IMR-90 (cell line): ENCODE measurements at regions not wholly inside any gene's neighbourhood (a gene's known extent, or its start where the extent isn't known, plus 50 kb on each side); places are given as distances from the start of the nearest gene placed in this dataset.

Experiments
- ATAC-seq: fragments of 200-7000 bp; cut with Tn5 transposase; 2 replicates; pipeline ENCODE4 v1.9.1; 2020; ENCODE audit warnings: low read depth, mild to moderate bottlenecking, moderate library complexity
- BruUV-seq: library from RNA; stranded (reverse); fragments of 400-500 nt; replicated peaks from 2 replicates; lab custom pipeline; 2021; lab: Mats Ljungman, UMichigan
- CTCF ChIA-PET: fragments of 300-600 bp; formaldehyde crosslinking; extraction: SDS; loops from one replicate; lab custom pipeline; 2021; ENCODE audit warnings: antibody characterized with exemption; lab: Yijun Ruan, JAX
- POLR2A ChIA-PET: fragments of 300-600 bp; sonication (Branson Sonifier 250); formaldehyde crosslinking; loops from one replicate; lab custom pipeline; 2022; ENCODE audit warnings: antibody characterized with exemption; ENCODE audit not compliant: unreplicated experiment; lab: Charles Lee
- DNase-seq: peaks from one replicate; pipeline ENCODE4 v3.0.0; 2013
- H2AFZ ChIP-seq: replicated peaks from 2 replicates; pipeline ENCODE3; 2013; ENCODE audit warnings: low read length, mild to moderate bottlenecking; ENCODE audit not compliant: poor library complexity
- H2AK5ac ChIP-seq: 2 replicates; pipeline ENCODE4 v1.6.1; 2013; ENCODE audit warnings: low read depth, low read length, inconsistent platforms
- H2AK9ac ChIP-seq: replicated peaks from 2 replicates; pipeline ENCODE3; 2013; ENCODE audit warnings: mild to moderate bottlenecking, low read depth, low read length, moderate library complexity; ENCODE audit not compliant: poor library complexity
- H2BK120ac ChIP-seq: 2 replicates; pipeline ENCODE4 v1.6.1; 2013; ENCODE audit warnings: low read depth, low read length, inconsistent platforms
- H2BK15ac ChIP-seq: 3 replicates; pipeline ENCODE4 v1.6.1; 2013; ENCODE audit warnings: low read depth, low read length, inconsistent platforms
- H2BK20ac ChIP-seq: 2 replicates; pipeline ENCODE4 v1.6.1; 2013; ENCODE audit warnings: low read depth, mild to moderate bottlenecking, inconsistent platforms, low read length, moderate library complexity
- H2BK5ac ChIP-seq: 2 replicates; pipeline ENCODE4 v1.6.1; 2013; ENCODE audit warnings: mild to moderate bottlenecking, low read depth, low read length, inconsistent platforms; ENCODE audit not compliant: poor library complexity, severe bottlenecking
- H3K14ac ChIP-seq: replicated peaks from 2 replicates; pipeline ENCODE4 v1.6.1; 2013; ENCODE audit warnings: low read depth, low read length, inconsistent platforms
- H3K18ac ChIP-seq: 2 replicates; pipeline ENCODE4 v1.6.1; 2013; ENCODE audit warnings: low read depth, low read length, control low read depth
- H3K23ac ChIP-seq: 2 replicates; pipeline ENCODE4 v1.6.1; 2013; ENCODE audit warnings: low read depth, low read length, inconsistent platforms
- H3K27ac ChIP-seq: 2 replicates; pipeline ENCODE4 v1.5.1; 2013; ENCODE audit warnings: mild to moderate bottlenecking, control low read depth, low read length; ENCODE audit not compliant: insufficient read depth
- H3K27me3 ChIP-seq: 2 replicates; pipeline ENCODE4 v1.6.1; 2013; ENCODE audit warnings: low read length; ENCODE audit not compliant: control insufficient read depth, insufficient read depth
- H3K36me3 ChIP-seq: 2 replicates; pipeline ENCODE4 v1.6.1; 2013; ENCODE audit warnings: low read length, mixed read lengths; ENCODE audit not compliant: control insufficient read depth, insufficient read depth
- H3K4ac ChIP-seq: 2 replicates; pipeline ENCODE4 v1.6.1; 2013; ENCODE audit warnings: low read depth, low read length, inconsistent platforms
- H3K4me1 ChIP-seq: 2 replicates; pipeline ENCODE4 v1.6.1; 2013; ENCODE audit warnings: low read length, mixed read lengths; ENCODE audit not compliant: control insufficient read depth, insufficient read depth
- H3K4me2 ChIP-seq: 2 replicates; pipeline ENCODE4 v1.6.1; 2013; ENCODE audit warnings: low read depth, mild to moderate bottlenecking, control low read depth, low read length, moderate library complexity
- H3K4me3 ChIP-seq: 2 replicates; pipeline ENCODE4 v1.5.1; 2013; ENCODE audit warnings: low read depth, mild to moderate bottlenecking, control low read depth, low read length, moderate library complexity; ENCODE audit not compliant: insufficient read depth
- H3K56ac ChIP-seq: 2 replicates; pipeline ENCODE4 v1.6.1; 2013; ENCODE audit warnings: low read length, inconsistent platforms; ENCODE audit not compliant: insufficient read depth; ENCODE audit errors: extremely low read depth
- H3K79me1 ChIP-seq, 2 experiments: 2 replicates each; pipeline ENCODE4 v1.6.1; 2013; ENCODE audit warnings: low read length in 2 of 2, inconsistent platforms in 1 of 2, low read depth in 1 of 2
- H3K9ac ChIP-seq: 2 replicates; pipeline ENCODE4 v1.6.1; 2013; ENCODE audit warnings: low read depth, low read length, control low read depth
- H3K9me1 ChIP-seq: 2 replicates; pipeline ENCODE4 v1.6.1; 2013; ENCODE audit warnings: low read length, inconsistent platforms; ENCODE audit not compliant: insufficient read depth
- H3K9me3 ChIP-seq: 2 replicates; pipeline ENCODE4 v1.6.1; 2013; ENCODE audit warnings: low read length; ENCODE audit not compliant: control insufficient read depth, insufficient read depth
- H4K20me1 ChIP-seq: 2 replicates; pipeline ENCODE4 v1.6.1; 2013; ENCODE audit warnings: low read length, inconsistent platforms; ENCODE audit not compliant: insufficient read depth
- H4K5ac ChIP-seq: 2 replicates; pipeline ENCODE4 v1.6.1; 2013; ENCODE audit warnings: mild to moderate bottlenecking, low read depth, low read length, control low read depth
- H4K8ac ChIP-seq, 2 experiments: 2 replicates each; pipeline ENCODE4 v1.6.1; 2013; ENCODE audit warnings: low read depth in 2 of 2, low read length in 2 of 2, control low read depth in 1 of 2, inconsistent platforms in 1 of 2
- H4K91ac ChIP-seq: 2 replicates; pipeline ENCODE4 v1.6.1; 2013; ENCODE audit warnings: low read depth, low read length, inconsistent platforms; ENCODE audit not compliant: insufficient read depth
- CHD1 ChIP-seq: IDR thresholded peaks from 2 replicates; pipeline ENCODE4 v1.6.1; 2012; ENCODE audit warnings: low read depth, low read length, improper control_type of control experiment
- RCOR1 ChIP-seq: IDR thresholded peaks from 2 replicates; pipeline ENCODE4 v1.6.1; 2012; ENCODE audit warnings: mild to moderate bottlenecking, low read length, improper control_type of control experiment; ENCODE audit not compliant: insufficient replicate concordance
- RFX5 ChIP-seq: IDR thresholded peaks from 2 replicates; pipeline ENCODE4 v1.8.0; 2012; ENCODE audit warnings: low read depth, mild to moderate bottlenecking, low read length, moderate library complexity
- WGBS, 2 experiments: methylation state at CpG; one replicate each; pipeline versions ENCODE4 v1.1.5 to v1.1.7; 2013; ENCODE audit warnings: missing lambda C conversion rate in 2 of 2; ENCODE audit not compliant: insufficient read length in 1 of 2; ENCODE audit errors: extremely low coverage in 2 of 2; 5-methylcytosine and 5-hydroxymethylcytosine counted together
- dilution Hi-C: fragments of 300-500 bp; cut with HindIII; formaldehyde crosslinking; loops from one replicate; pipeline ENCODE4 v1.14.3; 2018; ENCODE audit warnings: low sequenced_read_pairs; ENCODE audit not compliant: unreplicated experiment
- in situ Hi-C: fragments of 300-500 bp; cut with MboI; formaldehyde crosslinking; loops from 3 replicates; pipeline ENCODE4 v1.14.3; 2019; ENCODE audit warnings: low sequenced_read_pairs, inconsistent platforms, mixed read lengths
- intact Hi-C: fragments of 100-400 bp; cut with micrococcal nuclease; formaldehyde crosslinking; loops from 2 replicates; pipeline ENCODE4 v1.10.0; 2022
- TF ChIP-seq, protein P1 (sequence below): fragments of 150-350 bp; IDR thresholded peaks from 2 replicates; pipeline ENCODE4 v1.6.1; 2016; ENCODE audit warnings: low read depth, mild to moderate bottlenecking, low read length, moderate library complexity, borderline replicate concordance

DNA sequence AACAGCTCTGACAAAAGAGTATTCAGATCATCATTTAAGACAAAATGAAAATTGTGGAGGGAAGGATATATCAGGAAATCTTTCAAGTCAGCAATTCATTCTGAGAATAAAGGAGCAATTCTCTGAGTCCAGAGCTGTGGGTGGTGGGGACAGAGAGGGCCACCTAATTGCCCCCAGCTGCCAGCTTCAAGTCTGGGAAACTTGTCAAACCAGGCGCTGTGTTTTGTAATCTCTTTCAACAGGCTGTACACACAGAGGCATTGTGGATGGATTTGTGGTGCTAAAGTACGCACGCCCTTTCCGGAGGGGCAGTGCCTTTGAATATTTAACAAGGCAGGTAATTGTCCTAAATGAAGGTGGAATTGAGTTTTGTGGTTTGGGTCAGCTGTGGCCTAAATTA is 591.1 kb upstream of the BOD1L1 start:
- Histone ChIP-seq H3K27me3 (no peaks in the 10 kb centered on the region), H3K56ac (no peak overlapping the region), H4K91ac (no peak overlapping the region), H3K79me1 (no peaks in the 10 kb centered on the region), H2AFZ (no peak overlapping the region), H3K9me1 (no peaks in the 10 kb centered on the region), H4K8ac (no peak overlapping the region), H2BK5ac (no peak overlapping the region), H3K14ac (no peak overlapping the region), H3K4me1 (no peaks in the 10 kb centered on the region), H3K36me3 (no peaks in the 10 kb centered on the region), H2BK20ac (no peak overlapping the region), H3K4ac (no peak overlapping the region), H3K23ac (no peak overlapping the region), H3K27ac (no peak overlapping the region), H2BK120ac (no peak overlapping the region), H3K9me3 (no peaks in the 10 kb centered on the region), H2BK15ac (no peak overlapping the region), H2AK5ac (no peak overlapping the region), H3K4me2 (no peak overlapping the region), H3K4me3 (no peak overlapping the region), H3K9ac (no peak overlapping the region), H4K5ac (no peak overlapping the region), H4K20me1 (no peaks in the 10 kb centered on the region), H3K18ac (no peak overlapping the region), H2AK9ac (no peak overlapping the region)
- DNase-seq (no peak), ATAC-seq (no peak)
- no TSS peak for BruUV-seq
- intact Hi-C loops, result no loop called here
- 73% methylated on average over 2 of the region's 4 CpGs; no CpG with 5 or more reads in 1 of the 2 experiments for WGBS, 2 experiments
- POLR2A ChIA-PET, result no interaction called here
- TF ChIP-seq RCOR1 (no peak), CHD1 (no peak), RFX5 (no peak)
- TF ChIP-seq, protein P1, sequence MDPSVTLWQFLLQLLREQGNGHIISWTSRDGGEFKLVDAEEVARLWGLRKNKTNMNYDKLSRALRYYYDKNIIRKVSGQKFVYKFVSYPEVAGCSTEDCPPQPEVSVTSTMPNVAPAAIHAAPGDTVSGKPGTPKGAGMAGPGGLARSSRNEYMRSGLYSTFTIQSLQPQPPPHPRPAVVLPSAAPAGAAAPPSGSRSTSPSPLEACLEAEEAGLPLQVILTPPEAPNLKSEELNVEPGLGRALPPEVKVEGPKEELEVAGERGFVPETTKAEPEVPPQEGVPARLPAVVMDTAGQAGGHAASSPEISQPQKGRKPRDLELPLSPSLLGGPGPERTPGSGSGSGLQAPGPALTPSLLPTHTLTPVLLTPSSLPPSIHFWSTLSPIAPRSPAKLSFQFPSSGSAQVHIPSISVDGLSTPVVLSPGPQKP, result no peak
- dilution Hi-C loops, result no loop called here
- in situ Hi-C loops, result no loop called here
- CTCF ChIA-PET, result no interaction called here
